Suppressor macrophage treated with lipopolysaccharide for 4 hours (primary cell): ENCODE measurements at regions not wholly inside any gene's neighbourhood (a gene's known extent, or its start where the extent isn't known, plus 50 kb on each side); places are given as distances from the start of the nearest gene placed in this dataset.

Source experiments
- DNase-seq: peaks from one replicate; pipeline ENCODE4 v3.0.0-alpha.2; 2020

- no peak for DNase-seq
These were observed 95.3 kb upstream of the FAM136A start for GRCh38 chr2:70397186-70397585.

GRCh38 chr2:70396612-70397011 is 94.7 kb upstream of the FAM136A start:
- DNase-seq: no peak

- no peak for DNase-seq
These were observed 92.0 kb upstream of the FAM136A start for GRCh38 chr2:70393881-70394280.

- no peak for DNase-seq
These were observed 90.1 kb upstream of the FAM136A start for GRCh38 chr2:70391988-70392387.

- DNase-seq: no peak
These were observed 89.4 kb upstream of the FAM136A start for GRCh38 chr2:70391259-70391658.

GRCh38 chr2:70388813-70389212 is 86.9 kb upstream of the FAM136A start:
- no peak for DNase-seq

- no peak for DNase-seq
These were observed 86.3 kb upstream of the FAM136A start for GRCh38 chr2:70388128-70388527.

GRCh38 chr2:70385966-70386595 is 84.2 kb upstream of the FAM136A start:
- no peak for DNase-seq

GRCh38 chr2:70385204-70385603 is 83.3 kb upstream of the FAM136A start:
- DNase-seq: no peak

GRCh38 chr2:70381821-70382220 is 80.0 kb upstream of the FAM136A start:
- no peak for DNase-seq

- DNase-seq: no peak
These were observed 79.4 kb upstream of the FAM136A start for GRCh38 chr2:70381235-70381634.

- no peak for DNase-seq
These were observed 78.8 kb upstream of the FAM136A start for GRCh38 chr2:70380621-70381020.

GRCh38 chr2:70374616-70375015 is 72.7 kb upstream of the FAM136A start:
- DNase-seq: no peak

GRCh38 chr2:70371753-70372152 is 69.9 kb upstream of the FAM136A start:
- DNase-seq: no peak

- DNase-seq: no peak
These were observed 67.2 kb upstream of the FAM136A start for GRCh38 chr2:70369082-70369481.

- no peak for DNase-seq
These were observed 66.7 kb upstream of the FAM136A start for GRCh38 chr2:70368545-70368944.

- no peak for DNase-seq
These were observed 66.0 kb upstream of the FAM136A start for GRCh38 chr2:70367722-70368323.

GRCh38 chr2:70362661-70363060 is 60.8 kb upstream of the FAM136A start:
- DNase-seq: no peak

GRCh38 chr2:70360661-70361270 is 58.9 kb upstream of the FAM136A start:
- no peak for DNase-seq

- peak; percentile 50 for DNase-seq
These were observed 55.8 kb upstream of the FAM136A start for GRCh38 chr2:70357684-70358071.

GRCh38 chr2:70356941-70357683 is 55.2 kb upstream of the FAM136A start:
- peak; percentile 19 for DNase-seq

- no peak for DNase-seq
These were observed 52.5 kb upstream of the FAM136A start for GRCh38 chr2:70354264-70354949.
